ENCODE measurements at regions not wholly inside any gene's neighbourhood (a gene's known extent, or its start where the extent isn't known, plus 50 kb on each side); places are given as distances from the start of the nearest gene placed in this dataset.

DNA sequence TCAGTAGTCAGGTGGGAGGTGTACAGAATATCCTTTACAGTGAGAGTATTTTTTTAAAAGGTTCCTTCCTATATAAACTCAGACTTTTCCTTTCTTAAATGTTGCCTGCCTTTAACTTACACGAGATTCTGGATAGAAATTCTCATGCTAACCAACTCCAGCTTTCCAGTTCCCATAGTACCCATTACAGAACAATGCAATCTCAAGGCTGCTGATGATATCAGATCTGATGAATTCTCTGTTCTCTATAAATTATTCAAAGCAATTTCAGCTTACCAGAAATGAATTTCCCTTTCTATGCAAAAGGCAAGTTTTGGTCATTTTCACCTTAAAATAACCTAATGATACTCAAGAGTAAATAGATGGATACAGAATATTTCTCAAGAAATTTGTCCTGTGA lies 90.3 kb downstream of the NUDT12 start:
- Mint-ChIP-seq H3K27me3 (ENCODE audit: insufficient read depth) (0 out of 2 replicates have a peak, but pooled peaks cover 2% of the 10 kb centered on the region), H3K27ac (peak overlapping the region; percentile 72), H3K36me3 (ENCODE audit: low read depth) (no peaks in the 10 kb centered on the region), H3K4me1 (ENCODE audit: low read depth) (peaks cover 95% of the 10 kb centered on the region), H3K9me3 (no peaks in the 10 kb centered on the region), H3K4me3 (no peak overlapping the region)
- DNase-seq, result no peak
- TF ChIP-seq, protein P1, sequence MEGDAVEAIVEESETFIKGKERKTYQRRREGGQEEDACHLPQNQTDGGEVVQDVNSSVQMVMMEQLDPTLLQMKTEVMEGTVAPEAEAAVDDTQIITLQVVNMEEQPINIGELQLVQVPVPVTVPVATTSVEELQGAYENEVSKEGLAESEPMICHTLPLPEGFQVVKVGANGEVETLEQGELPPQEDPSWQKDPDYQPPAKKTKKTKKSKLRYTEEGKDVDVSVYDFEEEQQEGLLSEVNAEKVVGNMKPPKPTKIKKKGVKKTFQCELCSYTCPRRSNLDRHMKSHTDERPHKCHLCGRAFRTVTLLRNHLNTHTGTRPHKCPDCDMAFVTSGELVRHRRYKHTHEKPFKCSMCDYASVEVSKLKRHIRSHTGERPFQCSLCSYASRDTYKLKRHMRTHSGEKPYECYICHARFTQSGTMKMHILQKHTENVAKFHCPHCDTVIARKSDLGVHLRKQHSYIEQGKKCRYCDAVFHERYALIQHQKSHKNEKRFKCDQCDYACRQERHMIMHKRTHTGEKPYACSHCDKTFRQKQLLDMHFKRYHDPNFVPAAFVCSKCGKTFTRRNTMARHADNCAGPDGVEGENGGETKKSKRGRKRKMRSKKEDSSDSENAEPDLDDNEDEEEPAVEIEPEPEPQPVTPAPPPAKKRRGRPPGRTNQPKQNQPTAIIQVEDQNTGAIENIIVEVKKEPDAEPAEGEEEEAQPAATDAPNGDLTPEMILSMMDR (IDR thresholded peaks at IDR 0.05), result no peak

DNA sequence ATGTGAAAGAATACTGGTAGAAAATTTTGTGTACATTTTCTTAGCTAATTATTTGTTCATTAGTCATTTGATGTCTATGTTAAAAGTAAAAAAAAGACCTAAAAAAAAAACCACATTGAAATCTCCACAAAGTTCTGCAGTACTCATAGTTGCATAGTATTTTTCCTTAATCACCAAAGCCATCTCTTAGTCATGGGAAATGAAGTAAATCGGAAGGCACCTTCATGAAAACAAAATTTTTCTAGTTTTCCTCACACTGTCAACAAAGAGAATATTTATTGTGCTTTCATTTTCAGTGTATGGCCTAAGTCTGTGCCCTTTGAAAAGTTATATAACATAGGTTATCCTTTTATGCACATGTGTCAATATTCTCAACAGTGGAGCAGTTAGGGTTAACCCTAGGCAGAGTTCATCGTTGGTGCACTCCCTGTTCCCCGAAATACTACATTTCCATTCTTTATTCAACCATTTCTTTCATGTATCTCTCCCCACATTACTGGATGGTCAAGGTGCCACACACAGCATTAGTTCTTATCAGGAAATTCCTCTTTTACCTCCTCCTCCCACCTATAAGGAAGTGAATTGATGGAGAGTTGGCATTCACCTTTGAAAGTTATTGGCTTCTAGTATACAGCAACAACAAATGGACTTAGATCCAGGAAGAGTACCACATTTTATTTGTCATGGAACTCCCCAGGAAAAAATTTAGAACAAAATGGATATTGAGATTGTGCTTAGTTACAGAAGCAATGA lies 93.1 kb downstream of the NUDT12 start:
- Mint-ChIP-seq H3K36me3 (ENCODE audit: low read depth) (no peaks in the 10 kb centered on the region; the same call in 1 of the 2 replicates), H3K27me3 (ENCODE audit: insufficient read depth) (no peaks in the 10 kb centered on the region; the same call in 1 of the 2 replicates), H3K9me3 (no peaks in the 10 kb centered on the region), H3K4me3 (peak overlapping the region; percentile 76), H3K4me1 (ENCODE audit: low read depth) (peaks cover 97% of the 10 kb centered on the region), H3K27ac (peak overlapping the region; percentile 89)
- DNase-seq, result peak; percentile 74
- TF ChIP-seq, protein P1 (IDR thresholded peaks at IDR 0.05), result no peak

DNA sequence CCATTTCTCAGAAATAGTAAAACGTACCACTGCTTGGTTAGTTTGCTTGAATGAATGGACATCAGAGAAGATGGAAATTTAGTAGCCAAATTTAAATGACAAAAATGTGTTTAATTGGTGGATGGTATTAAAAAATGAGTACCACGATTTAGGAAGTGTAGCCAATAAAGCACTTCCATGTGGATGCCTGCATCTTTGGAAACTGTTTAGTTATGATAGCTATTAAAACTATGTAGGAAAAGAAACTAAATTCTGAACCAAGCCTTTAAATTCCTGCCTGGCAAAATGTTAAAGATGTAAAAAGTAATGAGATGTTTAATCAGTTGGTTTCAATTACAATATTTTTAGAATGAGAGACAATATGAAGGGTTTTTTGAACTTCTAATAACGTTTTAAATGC lies 94.8 kb downstream of the NUDT12 start:
- TF ChIP-seq, protein P1 (IDR thresholded peaks at IDR 0.05), result no peak
- Mint-ChIP-seq H3K4me1 (ENCODE audit: low read depth) (peaks cover 97% of the 10 kb centered on the region), H3K4me3 (peak overlapping the region; percentile 37; the same call in 1 of the 2 replicates), H3K27ac (peak overlapping the region; percentile 74), H3K27me3 (ENCODE audit: insufficient read depth) (no peaks in the 10 kb centered on the region; the same call in 1 of the 2 replicates), H3K9me3 (no peaks in the 10 kb centered on the region), H3K36me3 (ENCODE audit: low read depth) (no peaks in the 10 kb centered on the region; the same call in 1 of the 2 replicates)
- no peak for DNase-seq

DNA sequence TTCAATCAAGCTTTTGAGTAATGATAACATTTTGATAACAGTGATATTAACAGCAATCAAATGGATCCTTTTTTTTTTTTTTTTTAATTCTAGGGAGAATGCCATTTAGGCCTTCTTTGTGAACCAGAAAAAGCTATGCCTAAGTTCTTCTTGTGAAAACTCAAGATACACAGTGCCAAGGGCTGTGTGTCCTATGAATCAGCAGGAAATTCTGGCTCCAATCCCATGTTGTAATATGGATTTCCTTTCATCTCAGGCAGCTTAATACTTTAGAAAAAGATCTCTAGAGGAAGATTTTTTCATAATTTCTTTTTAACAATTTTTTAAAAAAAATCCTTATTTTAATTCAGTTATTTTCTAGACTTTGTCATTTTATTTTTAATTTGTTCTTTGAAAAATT lies 96.1 kb downstream of the NUDT12 start:
- TF ChIP-seq, protein P1 (IDR thresholded peaks at IDR 0.05), result no peak
- peaks cover 97% of the 10 kb centered on the region for H3K4me1 Mint-ChIP-seq (ENCODE audit: low read depth)
- H3K36me3 Mint-ChIP-seq (ENCODE audit: low read depth), result no peaks in the 10 kb centered on the region; the same call in 1 of the 2 replicates
- no peak overlapping the region for H3K27ac Mint-ChIP-seq
- H3K27me3 Mint-ChIP-seq (ENCODE audit: insufficient read depth), result no peaks in the 10 kb centered on the region; the same call in 1 of the 2 replicates
- H3K9me3 Mint-ChIP-seq, result no peaks in the 10 kb centered on the region
- no peak for DNase-seq
- H3K4me3 Mint-ChIP-seq, result no peak overlapping the region

DNA sequence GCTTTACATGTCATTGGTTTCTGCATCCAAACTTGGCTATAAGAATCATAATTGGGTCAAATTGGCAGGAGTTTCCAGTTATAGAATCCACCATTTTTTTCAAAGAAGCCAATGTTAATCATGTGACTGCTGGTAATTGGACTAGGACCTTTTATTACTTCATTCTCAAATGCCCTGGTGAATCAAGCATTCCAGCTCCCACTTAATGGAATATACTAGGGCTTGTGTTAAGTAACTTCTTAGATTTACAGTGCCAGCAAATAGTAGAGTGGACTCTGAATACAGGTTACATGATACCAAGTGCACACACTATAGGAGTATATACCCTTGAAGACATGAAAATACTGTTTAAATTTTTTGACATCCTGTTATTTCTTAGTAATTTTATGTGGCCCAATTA lies 96.7 kb downstream of the NUDT12 start:
- H3K27me3 Mint-ChIP-seq (ENCODE audit: insufficient read depth), result no peaks in the 10 kb centered on the region; the same call in 1 of the 2 replicates
- peak overlapping the region; percentile 27; the same call in 1 of the 2 replicates for H3K27ac Mint-ChIP-seq
- no peak overlapping the region for H3K4me3 Mint-ChIP-seq
- no peaks in the 10 kb centered on the region for H3K9me3 Mint-ChIP-seq
- DNase-seq, result no peak
- no peaks in the 10 kb centered on the region; the same call in 1 of the 2 replicates for H3K36me3 Mint-ChIP-seq (ENCODE audit: low read depth)
- TF ChIP-seq, protein P1 (IDR thresholded peaks at IDR 0.05), result no peak
- H3K4me1 Mint-ChIP-seq (ENCODE audit: low read depth), result peaks cover 97% of the 10 kb centered on the region
